K562 (cell line): ENCODE measurements at regions not wholly inside any gene's neighbourhood (a gene's known extent, or its start where the extent isn't known, plus 50 kb on each side); places are given as distances from the start of the nearest gene placed in this dataset.

Source experiments
- CBX3 ChIP-seq, 2 experiments: IDR thresholded peaks; 1 replicate in 1 of 2; 2 replicates in 1 of 2; pipeline ENCODE4 v1.6.1; 2012; ENCODE audit warnings: inconsistent platforms in 2 of 2, low read length in 2 of 2, borderline replicate concordance in 1 of 2, control low read depth in 1 of 2
- CREBBP ChIP-seq: IDR thresholded peaks from one replicate; pipeline ENCODE4 v1.6.1; 2012; ENCODE audit warnings: low read depth, mild to moderate bottlenecking, control low read depth, inconsistent platforms, low read length
- E2F4 ChIP-seq: sonication (generic); formaldehyde crosslinking; IDR thresholded peaks from 2 replicates; pipeline ENCODE4 v1.8.0; 2022; ENCODE audit warnings: mild to moderate bottlenecking, low read depth, missing genetic modification reagents
- IFI16 ChIP-seq: fragments of 250-450 bp; sonication (Bioruptor Pico); IDR thresholded peaks from 2 replicates; pipeline ENCODE4 v2.1.2; 2022; ENCODE audit warnings: mild to moderate bottlenecking, inconsistent platforms
- MGA ChIP-seq: fragments of 450-650 bp; IDR thresholded peaks from 2 replicates; pipeline ENCODE4 v1.6.1; 2016; ENCODE audit warnings: mild to moderate bottlenecking, moderate library complexity
- ZFPM2 ChIP-seq: fragments of 250-450 bp; sonication (Bioruptor Pico); IDR thresholded peaks from 2 replicates; pipeline ENCODE4 v1.5.1; 2022; ENCODE audit warnings: mild to moderate bottlenecking
- ZNF589 ChIP-seq: fragments of 200-800 bp; sonication (Bioruptor generic); IDR thresholded peaks from 2 replicates; pipeline ENCODE4 v1.6.1; 2016; ENCODE audit warnings: low read depth, missing genetic modification characterization, missing compliant biosample characterization
- ZNF75A ChIP-seq: fragments of 450-650 bp; formaldehyde crosslinking; IDR thresholded peaks from 2 replicates; pipeline ENCODE4 v1.4.0; 2020; ENCODE audit warnings: mild to moderate bottlenecking

GRCh38 chr3:102057781-102058421 lies 208.6 kb downstream of the NFKBIZ start (continued):
- TF ChIP-seq ZNF589 (no peak), IFI16 (CRISPR knock-in tag) (no peak), MGA (no peak), ZNF75A (CRISPR knock-in tag) (no peak), E2F4 (CRISPR knock-in tag) (no peak), CBX3 (IDR thresholded peaks at IDR 0.05; ENCODE audit: borderline replicate concordance in 1 of 2, low read length in 2 of 2) (no peak), CREBBP (no peak), ZFPM2 (no peak)
- TF ChIP-seq, all 486 proteins: peak for 0
